Heart left ventricle (tissue), 13 donors: ENCODE measurements at regions not wholly inside any gene's neighbourhood (a gene's known extent, or its start where the extent isn't known, plus 50 kb on each side); places are given as distances from the start of the nearest gene placed in this dataset.

Source experiments
- CTCF ChIP-seq, 12 donors: fragments of 200-600 bp; sonication (generic) in 4 of 12; IDR thresholded peaks; one replicate each; pipeline versions ENCODE4 v1.5.0 to v1.8.0; 2018 to 2022; ENCODE audit warnings: antibody characterized with exemption in 12 of 12, mild to moderate bottlenecking in 5 of 12
- POLR2A ChIP-seq, 2 donors: fragments of 450-650 bp; IDR thresholded peaks; one replicate each; pipeline ENCODE4 v1.6.1; 2017; ENCODE audit warnings: antibody characterized with exemption in 2 of 2, mild to moderate bottlenecking in 2 of 2, moderate library complexity in 2 of 2
- donor health status: ischemic (EF 13 %, LVEDD 7.1; RV severe dilation, severe dysfunction).
- donor health status: DM: no; HTN: yes; CAD: no.
- donor health status: DM: no; HTN: no; CAD: no.
- donor health status: ischemic (EF 25% LVEDD 6.9; RV normal size, moderate dysfunction).
- donor health status: ischemic (EF 25% LVEDD 5.7; RV mildly dilated, moderate dysfunction).
- donor health status: ischemic (EF 35%, LVEDD 5.7; RV mildly dilated, moderate dysfunction).
- donor health status: nonischemic (EF 11% LVEDD 7.7; RV severe dilation, severe dysfunction).
- donor health status: DM: yes; HTN: yes; CAD: no.
- donor health status: PGD.
- donor health status: ischemic (EF 29% LVEDD 5.4; RV normal size, mild dysfunction).
- donor health status: nonischemic (EF 23%, LVEDD 6.1; RV moderate dilation, normal function).

GRCh38 chr9:78479441-78479840 is 182.5 kb downstream of the PSAT1 start:
- TF ChIP-seq POLR2A (IDR thresholded peaks at IDR 0.05) (no peak), CTCF (IDR thresholded peaks at IDR 0.05) (no peak)
